T-helper 1 cell (primary cell): ENCODE measurements at regions not wholly inside any gene's neighbourhood (a gene's known extent, or its start where the extent isn't known, plus 50 kb on each side); places are given as distances from the start of the nearest gene placed in this dataset.
"Not testable (repeated sequence)": the region's sequence is repeated elsewhere in the genome, so short reads cannot be mapped to it uniquely, and the experiment has no call there.

Source experiments
- DNase-seq, 5 donors: peaks; one replicate each; pipeline ENCODE4 v3.0.0-alpha.2; 2012 to 2020

DNA sequence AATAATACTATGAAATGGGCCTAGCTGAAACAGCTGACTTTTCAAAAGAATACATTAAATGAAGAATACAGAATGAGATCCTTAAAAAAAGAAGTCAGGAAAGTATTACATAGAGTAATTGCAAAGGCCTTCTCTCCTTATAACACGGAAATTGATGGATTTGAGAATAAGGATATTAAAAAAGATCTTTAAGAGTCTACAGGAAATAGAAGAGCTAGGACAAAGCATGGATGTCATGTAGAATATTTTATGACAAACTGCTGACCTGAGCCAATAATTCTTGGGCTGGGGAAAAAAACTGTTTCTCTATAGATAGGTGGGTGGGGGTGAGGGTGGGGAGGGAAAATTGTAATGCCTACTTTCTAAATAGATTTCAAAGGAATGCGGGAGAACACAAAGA, 633.6 kb downstream of the TTLL7 start:
- not testable (repeated sequence) for DNase-seq

DNA sequence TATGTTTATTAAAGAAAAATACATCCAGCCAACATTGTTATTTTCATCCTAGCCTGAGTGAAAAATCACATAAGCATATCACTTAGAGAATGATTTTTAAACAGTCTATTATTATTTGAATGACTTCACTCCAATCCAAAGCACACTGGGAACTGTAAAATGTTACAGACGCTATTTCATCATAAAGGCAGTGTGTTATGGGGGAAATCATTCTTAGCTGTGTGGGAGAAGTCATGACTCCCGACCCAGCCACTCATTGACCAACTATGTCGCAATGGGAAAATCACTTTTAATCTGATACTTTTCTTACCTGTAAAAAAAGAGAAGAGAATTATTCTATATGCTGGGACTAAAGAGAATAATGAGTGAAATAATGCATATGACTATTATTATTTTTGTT, 653.6 kb downstream of the TTLL7 start:
- DNase-seq: not testable (repeated sequence)

DNA sequence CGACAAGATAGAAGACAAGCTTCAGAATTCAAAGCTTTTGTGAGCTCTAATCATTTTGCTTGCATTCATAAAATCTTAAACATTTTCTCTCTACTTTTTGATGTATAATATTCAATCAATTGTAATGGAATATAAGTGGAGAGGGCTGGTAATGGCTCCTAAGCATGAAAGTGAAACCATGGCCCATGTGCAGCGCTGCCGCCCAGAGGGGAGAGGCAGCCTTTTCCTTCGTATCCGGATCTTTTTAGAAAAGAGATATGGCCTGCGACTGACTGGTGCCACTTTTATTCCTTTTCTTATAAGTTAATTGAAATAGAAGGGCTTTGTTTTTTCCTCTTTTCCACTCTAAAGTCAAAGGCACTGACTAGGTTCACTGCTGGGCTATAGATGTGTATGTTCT, 655.2 kb downstream of the TTLL7 start:
- not testable (repeated sequence) for DNase-seq

DNA sequence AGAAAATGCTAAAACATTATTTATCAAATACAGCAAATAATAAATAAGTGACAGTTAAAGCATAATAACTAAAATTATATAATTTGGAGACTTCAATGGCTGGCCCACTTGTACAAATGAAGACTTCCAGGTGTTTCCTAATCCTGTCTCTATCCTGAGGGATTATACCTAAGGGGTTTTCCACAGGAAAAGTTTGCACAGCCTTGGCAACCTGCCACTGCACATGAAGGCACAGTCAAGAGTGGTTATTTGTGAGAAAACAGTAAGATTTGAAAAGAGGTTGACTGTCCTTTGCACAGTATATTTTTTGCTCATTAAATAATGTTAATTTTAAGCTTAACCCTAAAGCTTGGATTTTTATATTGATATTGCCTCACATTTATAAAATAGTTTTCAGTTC, 655.9 kb downstream of the TTLL7 start:
- not testable (repeated sequence) for DNase-seq

DNA sequence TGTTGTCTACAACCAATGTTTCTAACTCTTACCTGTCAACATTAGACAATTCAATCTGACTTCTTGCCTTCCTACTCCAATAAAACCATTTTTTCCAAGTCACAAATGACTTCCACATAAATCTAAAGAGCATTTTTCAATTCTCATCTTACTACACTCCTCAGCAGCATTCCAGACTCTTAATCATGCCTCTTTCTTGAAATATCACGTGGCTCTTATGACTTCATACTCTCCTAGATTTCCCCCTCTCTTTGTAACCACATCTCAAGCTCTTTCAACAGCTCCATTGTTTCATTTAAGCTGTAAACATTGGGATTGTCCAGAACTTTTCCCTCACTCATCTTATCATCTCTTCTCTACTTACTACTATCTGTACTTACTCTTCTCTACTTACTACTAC, 666.6 kb downstream of the TTLL7 start:
- DNase-seq: not testable (repeated sequence)

DNA sequence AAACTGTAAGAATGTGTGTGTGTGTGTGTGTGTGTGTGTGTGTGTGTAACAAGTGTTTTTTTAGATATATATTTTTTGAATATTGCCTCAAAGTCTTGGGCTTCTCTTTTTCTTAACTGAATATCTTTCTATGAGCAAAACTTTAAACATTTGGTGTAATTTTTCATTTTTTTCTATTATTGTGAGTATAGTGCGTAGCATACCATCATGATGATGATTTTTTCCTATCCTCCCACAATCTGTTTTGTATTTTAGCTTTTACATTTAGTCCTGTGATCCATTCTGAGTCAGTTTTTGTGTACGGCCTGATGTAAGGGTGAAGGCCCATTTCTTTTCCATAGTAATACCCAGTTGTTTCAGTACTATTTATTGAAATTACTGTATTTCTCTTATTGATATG, 680.6 kb downstream of the TTLL7 start:
- no peak for DNase-seq

DNA sequence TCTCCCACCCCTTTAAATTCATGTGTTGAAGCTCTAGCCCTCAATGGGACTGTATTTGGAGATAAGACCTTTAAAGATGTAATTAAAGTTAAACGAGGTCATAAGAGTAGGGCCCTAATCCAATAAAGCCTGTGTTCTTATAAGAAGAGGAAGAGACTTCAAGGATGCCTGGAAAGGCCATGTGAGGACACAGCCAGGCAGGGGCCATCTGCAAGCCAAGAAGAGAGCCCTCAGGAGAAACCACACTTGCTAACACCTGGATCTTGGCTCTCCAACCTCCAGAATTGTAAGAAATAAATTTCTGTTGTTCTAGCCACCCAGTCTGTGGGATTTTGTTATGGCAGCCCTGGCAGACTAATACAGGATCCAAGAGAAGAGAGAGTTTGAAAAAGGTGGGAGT, 683.5 kb downstream of the TTLL7 start:
- not testable (repeated sequence) for DNase-seq

DNA sequence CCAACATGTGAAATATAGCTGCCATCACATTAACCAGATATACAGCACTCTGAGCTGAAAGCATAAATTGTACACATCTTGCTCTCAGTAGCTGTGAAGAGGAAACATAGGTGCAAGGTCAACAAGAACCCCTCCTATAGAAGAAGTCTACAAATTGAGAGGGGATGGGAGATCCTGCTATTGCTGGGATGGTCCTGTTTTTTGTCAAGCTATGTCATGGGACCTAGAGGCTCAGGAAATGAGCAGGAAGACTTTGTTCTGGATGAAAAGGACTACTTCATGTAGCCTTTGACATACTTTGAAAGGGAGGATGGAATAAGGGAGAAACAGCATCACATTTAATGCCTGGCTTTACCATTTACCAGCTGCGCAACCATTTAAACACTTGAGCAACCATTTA, 688.8 kb downstream of the TTLL7 start:
- DNase-seq: not testable (repeated sequence)

DNA sequence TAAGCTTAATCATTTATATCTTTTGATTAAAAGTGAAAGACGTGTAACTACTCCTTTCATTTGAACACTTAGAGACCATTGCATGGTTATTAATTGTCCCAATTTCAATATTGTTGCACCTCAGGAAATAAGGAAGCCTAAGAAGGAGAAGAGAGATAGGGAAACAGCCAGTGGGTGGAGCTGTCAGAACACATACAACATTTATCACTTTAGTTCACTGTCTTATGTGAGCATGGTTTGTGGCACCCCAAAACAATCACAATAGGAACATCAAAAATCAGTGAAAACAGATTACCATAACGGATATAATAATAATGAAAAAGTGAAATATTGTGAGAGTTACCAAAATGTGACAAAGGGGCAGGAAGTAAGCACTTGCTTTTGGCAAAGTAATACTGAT, 689.9 kb downstream of the TTLL7 start:
- not testable (repeated sequence) for DNase-seq

DNA sequence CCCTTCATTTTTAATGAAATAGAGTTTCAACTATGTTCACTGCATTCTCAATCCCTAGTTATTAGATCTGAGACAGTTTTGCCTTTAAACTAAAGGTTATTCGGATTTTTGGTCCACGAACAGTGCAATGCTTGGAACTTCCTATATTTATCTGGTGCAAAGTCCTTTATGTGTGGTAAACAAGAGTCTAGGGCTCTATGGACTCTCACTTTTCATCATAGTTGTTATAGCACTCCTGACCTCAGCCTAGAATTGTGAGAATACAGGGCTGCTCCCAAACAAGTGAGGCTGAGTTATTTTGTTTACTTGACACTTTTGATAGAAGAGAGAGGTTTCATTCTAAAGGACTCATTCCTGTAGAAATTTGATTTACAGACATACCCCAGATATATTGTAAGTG, 692.1 kb downstream of the TTLL7 start:
- not testable (repeated sequence) for DNase-seq

DNA sequence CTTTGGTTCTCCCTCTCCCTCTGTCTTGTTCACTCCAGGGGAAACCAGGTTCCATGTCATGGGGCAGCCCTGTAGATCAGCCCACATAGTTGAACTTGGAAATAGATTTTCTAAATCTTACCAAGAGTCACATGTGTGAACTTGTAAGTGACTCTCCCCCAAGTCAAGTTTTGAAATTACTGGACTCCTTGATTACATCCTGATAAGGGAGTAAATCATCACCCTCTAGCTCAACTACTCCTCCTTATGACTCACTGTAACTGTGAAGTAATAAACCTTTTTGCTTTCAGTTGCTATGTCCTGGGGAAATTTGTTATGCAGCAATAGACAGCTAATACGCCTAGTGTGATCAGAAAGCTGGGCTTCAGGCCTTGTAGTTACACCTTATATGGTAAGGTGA, 703.3 kb downstream of the TTLL7 start:
- not testable (repeated sequence) for DNase-seq

DNA sequence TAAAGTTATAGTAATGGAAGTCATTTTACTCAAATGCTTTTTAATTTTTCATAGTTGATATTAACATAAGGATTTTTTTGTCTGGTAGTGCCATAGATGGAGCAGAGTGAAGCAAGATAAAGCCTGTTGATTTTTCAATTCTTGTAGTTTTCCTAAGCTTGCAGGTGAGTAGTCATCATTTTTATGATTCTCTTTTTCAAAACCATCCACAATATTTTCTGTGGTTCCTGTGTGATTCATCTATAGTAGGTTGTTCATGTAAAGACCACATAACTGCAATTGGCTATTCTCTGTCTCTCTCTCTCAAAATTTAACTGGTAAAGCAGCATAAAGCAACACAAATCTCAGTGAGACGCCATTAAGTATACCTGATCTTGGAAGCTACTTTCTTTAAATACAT, 711.5 kb downstream of the TTLL7 start:
- DNase-seq: not testable (repeated sequence)

DNA sequence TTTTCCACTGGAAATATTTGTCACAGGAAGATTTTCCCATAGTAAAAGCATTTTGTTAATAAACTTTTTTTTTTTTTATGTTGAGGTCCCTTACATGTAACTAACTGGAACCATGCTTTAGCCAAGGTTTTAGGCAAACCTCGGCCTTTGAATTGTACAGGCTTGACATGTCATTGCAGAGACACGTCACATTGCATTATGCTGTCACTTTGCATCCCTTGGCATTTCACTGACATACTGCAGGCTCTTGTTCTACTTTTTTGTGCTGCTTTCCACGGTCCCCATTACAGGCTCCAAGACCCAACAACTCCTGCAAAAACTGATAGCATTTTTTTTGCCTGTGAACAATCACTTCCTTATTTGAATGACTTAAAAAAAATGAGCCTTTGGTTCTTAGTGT, 724.3 kb downstream of the TTLL7 start:
- DNase-seq: not testable (repeated sequence)

DNA sequence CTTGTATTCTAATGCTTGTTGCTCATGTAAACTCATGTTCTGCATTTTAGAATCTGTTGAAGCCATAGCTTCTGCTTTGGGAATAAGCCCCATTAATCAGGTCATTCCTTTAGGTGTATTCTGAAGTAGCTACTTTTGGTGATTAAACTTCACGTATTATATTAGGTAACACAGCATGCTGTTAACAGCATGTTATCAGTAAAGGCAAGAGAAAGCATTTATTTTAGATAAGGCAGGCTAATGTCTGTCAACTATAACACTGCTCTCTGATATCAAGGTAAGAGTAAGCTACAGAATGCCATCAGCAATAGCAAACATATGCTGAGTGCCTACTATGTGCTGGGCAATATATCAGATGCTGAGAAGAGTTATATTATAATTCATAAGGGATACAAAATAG, 726.4 kb downstream of the TTLL7 start:
- DNase-seq: not testable (repeated sequence)

DNA sequence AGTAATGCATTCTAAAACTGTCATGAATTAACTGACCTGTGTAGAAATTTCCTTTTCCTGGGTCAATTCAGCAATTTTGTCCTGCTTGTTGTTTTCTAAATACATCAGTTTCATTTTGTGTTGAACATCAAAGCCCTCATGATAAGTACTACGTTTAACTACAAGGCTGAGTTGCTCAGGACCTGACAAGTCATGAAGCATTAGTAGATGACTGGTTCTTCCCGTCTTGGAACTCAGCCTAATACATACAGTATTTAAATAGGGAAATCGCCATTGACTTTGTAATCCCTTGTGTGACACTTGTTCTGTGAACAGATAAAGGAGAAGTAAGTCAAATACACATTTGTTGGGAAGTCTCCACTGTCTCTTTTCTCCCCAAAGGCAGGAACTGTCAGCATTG, 727.1 kb downstream of the TTLL7 start:
- not testable (repeated sequence) for DNase-seq

DNA sequence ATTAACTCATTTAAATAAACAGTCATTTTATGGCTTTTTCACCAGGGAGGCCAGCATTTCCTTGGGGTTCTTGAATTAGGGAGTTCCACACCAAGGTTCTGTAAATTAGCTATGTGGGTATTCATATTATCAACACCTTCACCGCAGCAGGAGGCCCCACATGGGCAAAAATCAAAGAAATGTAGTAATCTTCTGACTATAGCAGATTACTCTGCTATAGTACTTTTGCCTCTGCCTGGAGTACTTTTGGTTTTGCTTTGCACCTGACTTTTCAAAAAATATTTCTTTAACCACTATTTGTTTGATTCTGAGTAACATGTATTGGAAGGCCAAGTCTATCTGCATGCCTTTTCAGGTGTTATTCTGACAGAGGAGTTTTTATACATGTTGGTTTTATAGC, 728.1 kb downstream of the TTLL7 start:
- not testable (repeated sequence) for DNase-seq

DNA sequence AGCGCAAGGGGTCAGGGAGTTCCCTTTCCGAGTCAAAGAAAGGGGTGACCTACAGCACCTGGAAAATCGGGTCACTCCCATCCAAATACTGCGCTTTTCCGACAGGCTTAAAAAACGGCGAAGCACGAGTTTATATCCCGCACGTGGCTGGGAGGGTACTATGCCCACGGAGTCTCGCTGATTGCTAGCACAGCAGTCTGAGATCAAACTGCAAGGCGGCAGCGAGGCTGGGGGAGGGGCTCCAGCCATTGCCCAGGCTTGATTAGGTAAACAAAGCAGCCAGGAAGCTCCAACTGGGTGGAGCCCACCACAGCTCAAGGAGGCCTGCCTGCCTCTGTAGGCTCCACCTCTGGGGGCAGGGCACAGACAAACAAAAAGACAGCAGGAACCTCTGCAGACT, 735.1 kb downstream of the TTLL7 start:
- DNase-seq: not testable (repeated sequence)

DNA sequence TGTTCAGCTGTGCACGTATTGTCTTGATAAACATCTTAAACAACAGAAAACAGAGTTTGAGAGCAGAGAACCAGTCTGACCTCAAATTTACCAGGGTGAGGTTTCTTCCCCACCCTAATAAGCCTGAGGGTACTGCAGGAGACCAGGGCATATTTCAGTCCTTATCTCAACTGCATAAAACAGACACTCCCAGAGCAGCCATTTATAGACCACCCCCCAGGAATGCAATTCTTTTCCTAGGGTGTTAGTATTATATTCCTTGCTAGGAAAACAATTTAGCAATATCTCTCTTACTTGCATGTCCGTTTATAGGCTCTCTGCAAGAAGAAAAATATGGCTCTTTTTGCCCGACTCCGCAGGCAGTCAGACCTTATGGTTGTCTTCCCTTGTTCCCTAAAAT, 747.2 kb downstream of the TTLL7 start:
- not testable (repeated sequence) for DNase-seq

DNA sequence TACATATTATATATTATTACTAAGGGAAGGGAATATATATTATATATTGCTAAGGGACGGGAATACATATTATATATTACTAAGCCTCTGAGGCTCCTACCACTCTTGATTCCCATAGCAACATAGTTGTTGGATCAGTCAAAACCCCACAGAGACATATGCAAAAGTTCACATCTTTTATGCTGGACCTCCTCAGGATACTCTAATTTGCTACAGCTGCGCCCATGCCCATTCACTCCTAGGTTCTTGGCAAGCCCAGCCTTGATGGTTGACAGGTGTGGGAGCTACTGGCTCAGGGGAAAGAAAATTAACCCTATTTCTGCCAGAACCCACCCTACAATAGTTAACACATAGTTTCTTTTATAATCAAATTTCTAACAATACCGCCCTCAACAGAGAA, 752.2 kb downstream of the TTLL7 start:
- not testable (repeated sequence) for DNase-seq

DNA sequence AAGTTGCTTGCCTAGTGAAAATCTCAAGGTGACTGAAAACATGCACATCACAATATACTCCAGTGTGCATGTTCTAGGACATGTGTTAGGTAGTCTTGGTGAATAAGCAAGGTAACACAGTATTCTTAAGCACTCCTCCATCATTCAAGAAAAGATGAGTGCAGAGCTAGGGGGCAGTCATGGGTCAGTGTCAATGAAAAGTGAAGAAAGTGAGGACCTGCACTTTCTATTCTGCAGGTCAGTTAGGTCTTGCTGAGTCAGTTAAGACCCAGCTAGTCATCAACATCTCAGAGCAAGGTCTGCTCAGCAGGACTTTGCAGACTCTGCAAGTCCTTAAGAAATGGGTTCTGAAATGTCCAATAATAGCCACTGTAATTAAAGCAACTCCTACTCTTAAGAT, 754.1 kb downstream of the TTLL7 start:
- DNase-seq: not testable (repeated sequence)

DNA sequence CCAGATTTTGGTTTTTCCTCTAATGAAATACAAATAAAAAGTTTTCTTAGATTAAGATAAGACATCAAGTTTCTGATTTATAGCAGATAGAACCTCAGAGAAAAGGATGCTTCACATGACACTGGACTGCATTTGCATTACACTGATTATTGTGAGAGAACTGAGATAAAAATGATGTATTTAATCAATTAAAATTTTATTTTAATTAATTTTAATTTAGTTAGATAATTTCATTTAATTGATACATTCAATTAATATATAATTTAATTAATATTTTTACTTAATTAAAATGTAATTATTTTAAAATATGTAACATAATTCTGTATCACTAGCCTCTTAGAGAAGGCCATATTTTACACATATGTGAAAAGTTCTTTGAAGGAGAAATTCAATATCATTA, 759.4 kb downstream of the TTLL7 start:
- not testable (repeated sequence) for DNase-seq

DNA sequence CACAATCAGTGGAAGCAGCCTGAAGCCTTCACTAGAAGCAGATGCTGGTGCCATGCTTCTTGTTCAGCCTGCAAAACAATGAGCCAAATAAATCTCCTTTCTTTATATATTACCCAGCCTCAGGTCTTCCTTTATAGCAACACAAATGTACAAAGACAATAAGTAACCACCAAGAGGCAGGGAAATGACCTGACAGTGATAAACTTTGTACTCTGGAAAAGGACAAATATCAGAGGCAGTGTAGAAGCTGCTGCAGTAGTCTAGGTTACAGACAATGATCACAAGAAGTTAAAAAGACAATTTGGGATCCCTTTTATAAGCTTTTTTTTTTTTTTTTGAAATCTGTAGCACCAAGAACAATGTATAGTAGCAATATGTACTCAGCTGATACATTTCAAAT, 760.3 kb downstream of the TTLL7 start:
- DNase-seq: not testable (repeated sequence)

DNA sequence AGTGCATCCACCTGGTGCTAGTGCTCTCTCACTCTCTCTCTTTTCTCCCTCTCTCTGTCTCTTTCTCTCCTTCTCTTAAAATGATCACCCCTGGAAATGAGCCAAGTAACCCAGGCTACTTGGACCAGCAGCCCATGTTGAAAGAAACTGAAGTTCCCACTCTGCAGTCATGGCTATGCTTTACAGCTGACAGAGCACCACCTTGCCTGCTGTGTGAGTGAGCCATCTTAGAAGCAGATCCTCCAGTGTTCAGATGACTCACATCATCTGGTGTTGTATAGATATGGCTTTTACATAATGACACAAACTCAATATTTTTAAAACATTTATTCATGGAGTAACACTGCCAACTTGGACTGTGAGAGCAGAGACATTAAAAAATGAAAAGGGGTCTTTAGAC, 779.1 kb downstream of the TTLL7 start:
- DNase-seq: not testable (repeated sequence)

DNA sequence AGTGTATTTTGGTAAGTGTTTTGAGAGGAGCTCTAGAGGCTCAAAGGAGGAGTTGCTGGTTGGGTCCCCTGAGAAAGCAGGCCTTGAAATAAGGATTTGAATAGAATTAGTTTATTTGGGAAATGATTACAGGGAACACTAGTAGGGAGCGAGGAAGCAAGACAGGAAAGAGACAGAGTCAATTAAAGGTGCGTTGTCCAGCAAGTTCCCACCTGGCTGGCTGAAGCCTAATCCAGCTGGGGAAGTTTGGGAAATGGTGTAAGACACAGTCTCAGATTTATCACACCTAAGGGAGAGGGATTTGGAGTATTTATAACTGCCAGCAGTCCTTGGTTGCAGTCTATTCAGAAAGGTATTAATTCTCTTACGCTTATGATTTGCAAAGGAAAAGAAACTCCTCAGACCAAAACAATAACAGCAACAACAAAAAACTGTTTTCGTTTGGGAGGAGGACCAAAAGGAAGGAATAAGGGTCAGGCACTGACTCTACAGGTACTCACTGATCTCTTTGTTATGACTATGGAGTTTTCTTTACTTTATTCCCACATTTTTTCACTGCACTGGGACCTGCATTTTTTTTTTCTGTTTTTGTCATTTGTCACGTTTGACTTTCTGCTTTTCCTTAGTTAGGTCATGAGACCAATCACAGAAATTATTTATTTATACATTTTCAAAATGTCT, 780.8 kb downstream of the TTLL7 start:
- DNase-seq: not testable (repeated sequence)

DNA sequence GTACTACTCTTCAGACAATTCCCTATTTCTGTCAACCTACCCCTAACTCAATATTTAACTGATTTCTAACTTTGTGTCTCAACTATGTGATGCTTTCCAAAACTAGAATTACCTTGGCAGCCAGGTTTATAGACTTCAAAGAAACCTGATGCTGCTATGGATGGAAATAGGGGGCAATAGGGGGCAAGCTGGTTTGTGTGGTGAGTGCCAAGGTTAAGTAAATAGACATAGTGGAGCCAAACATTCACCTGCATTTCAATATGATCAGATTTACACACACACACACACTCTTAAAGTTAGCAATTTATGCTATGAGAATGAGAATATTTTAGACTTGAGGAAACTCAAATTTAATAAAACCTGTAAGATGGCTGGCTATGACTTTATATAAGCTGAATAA, 784.6 kb downstream of the TTLL7 start:
- DNase-seq: not testable (repeated sequence)
